Vagina (tissue), 2 donors: ENCODE measurements at regions not wholly inside any gene's neighbourhood (a gene's known extent, or its start where the extent isn't known, plus 50 kb on each side); places are given as distances from the start of the nearest gene placed in this dataset.

Experiments used
- CTCF ChIP-seq, 3 experiments: fragments of 450-650 bp in 2 of 3; fragments of 200-600 bp in 1 of 3; sonication (generic) in 1 of 3; IDR thresholded peaks; one replicate each; pipeline ENCODE4 v1.5.1; 2017 to 2019; ENCODE audit warnings: antibody characterized with exemption in 3 of 3, mild to moderate bottlenecking in 2 of 3, moderate library complexity in 2 of 3
- POLR2A ChIP-seq, 2 donors: fragments of 450-650 bp; IDR thresholded peaks; one replicate each; pipeline ENCODE4 v1.6.1; 2017; ENCODE audit warnings: antibody characterized with exemption in 2 of 2, mild to moderate bottlenecking in 2 of 2, moderate library complexity in 2 of 2
- POLR2AphosphoS5 ChIP-seq, 2 donors: sonication (generic); formaldehyde crosslinking; IDR thresholded peaks; one replicate each; pipeline ENCODE4 v1.9.0; 2017; ENCODE audit warnings: antibody characterized with exemption in 2 of 2, mild to moderate bottlenecking in 2 of 2, low read depth in 1 of 2; ENCODE audit not compliant: insufficient read depth in 1 of 2

- TF ChIP-seq CTCF (IDR thresholded peaks at IDR 0.05) (no peak), POLR2A (IDR thresholded peaks at IDR 0.05) (no peak), POLR2AphosphoS5 (IDR thresholded peaks at IDR 0.05; ENCODE audit: insufficient read depth in 1 of 2, low read depth in 1 of 2) (no peak)
Observed at GRCh38 chr18:42477267-42477666, 522.2 kb downstream of the PIK3C3 start.
